GM12878 (cell line): ENCODE measurements at regions not wholly inside any gene's neighbourhood (a gene's known extent, or its start where the extent isn't known, plus 50 kb on each side); places are given as distances from the start of the nearest gene placed in this dataset.
A peak's percentile ranks its signal among the peaks of the same experiment; 100 is the strongest.

Experiments used
- ATAC-seq: fragments of 200-7000 bp; cut with Tn5 transposase; 3 replicates; pipeline ENCODE4 v1.9.1; 2020; ENCODE audit warnings: mild to moderate bottlenecking, moderate library complexity
- BruUV-seq: library from RNA; stranded (reverse); fragments of 400-500 nt; replicated peaks from 2 replicates; lab custom pipeline; 2021; lab: Mats Ljungman, UMichigan
- CTCF ChIA-PET: fragments of 300-600 bp; sonication (Branson Sonifier 250); formaldehyde crosslinking; extraction: SDS; loops from one replicate; lab custom pipeline; 2021; ENCODE audit warnings: inconsistent platforms; lab: Yijun Ruan, JAX
- POLR2A ChIA-PET: fragments of 350-600 bp; formaldehyde crosslinking; extraction: SDS; loops from one replicate; lab custom pipeline; 2021; ENCODE audit warnings: inconsistent platforms; lab: Charles Lee
- RAD21 ChIA-PET: fragments of 300-600 bp; sonication (Branson Sonifier 250); formaldehyde crosslinking; loops from one replicate; lab custom pipeline; 2023; ENCODE audit warnings: antibody characterized with exemption; ENCODE audit not compliant: unreplicated experiment; lab: Charles Lee
- SMC1A ChIA-PET: fragments of 300-600 bp; sonication (Branson Sonifier 250); formaldehyde crosslinking; loops from one replicate; lab custom pipeline; 2023; ENCODE audit not compliant: unreplicated experiment, uncharacterized antibody; lab: Charles Lee
- DNase-seq: peaks from one replicate; pipeline ENCODE4 v3.0.0-alpha.2; 2011; ENCODE audit warnings: low read depth, low spot score
- FAIRE-seq: peaks from 3 replicates; lab custom pipeline; 2011; peaks lifted over from hg19 to GRCh38; lab: Jason Lieb, UNC
- H2AFZ ChIP-seq: 2 replicates; pipeline ENCODE4 v1.6.0; 2011; ENCODE audit warnings: low read depth, low read length, control low read depth; ENCODE audit not compliant: control insufficient read depth
- H3K27ac ChIP-seq: 2 replicates; pipeline ENCODE4 v1.5.1; 2011; ENCODE audit warnings: control low read depth; ENCODE audit not compliant: control insufficient read depth, insufficient read depth
- H3K27me3 ChIP-seq, 2 experiments: replicated peaks in 1 of 2; 2 replicates each; pipeline versions ENCODE4 v1.6.0 to v1.6.1; 2011; ENCODE audit warnings: low read length in 1 of 2; ENCODE audit not compliant: control insufficient read depth in 2 of 2, insufficient read depth in 2 of 2
- H3K36me3 ChIP-seq, 2 experiments: 2 replicates each; pipeline ENCODE4 v1.5.1; 2011; ENCODE audit warnings: low read length in 1 of 2; ENCODE audit not compliant: control insufficient read depth in 2 of 2, insufficient read depth in 2 of 2
- H3K4me1 ChIP-seq: 2 replicates; pipeline ENCODE4 v1.6.1; 2011; ENCODE audit warnings: mild to moderate bottlenecking, low read length, moderate library complexity, mixed read lengths; ENCODE audit not compliant: control insufficient read depth, insufficient read depth
- H3K4me2 ChIP-seq: 2 replicates; pipeline ENCODE4 v1.6.0; 2011; ENCODE audit warnings: control low read depth; ENCODE audit not compliant: control insufficient read depth, insufficient read depth
- H3K4me3 ChIP-seq: fragments of 200-600 bp; sonication (generic); 2 replicates; pipeline ENCODE4 v1.5.1; 2016
- H3K79me2 ChIP-seq: 2 replicates; pipeline ENCODE4 v1.6.0; 2011; ENCODE audit warnings: low read length; ENCODE audit not compliant: control insufficient read depth, insufficient read depth
- H3K9ac ChIP-seq: 2 replicates; pipeline ENCODE4 v1.8.0; 2011; ENCODE audit warnings: low read length, control low read depth, mixed read lengths; ENCODE audit not compliant: control insufficient read depth, insufficient read depth
- H3K9me3 ChIP-seq: replicated peaks from 3 replicates; pipeline ENCODE4 v1.5.1; 2011; ENCODE audit warnings: mild to moderate bottlenecking, low read length; ENCODE audit not compliant: control insufficient read depth, insufficient read depth
- H4K20me1 ChIP-seq: 2 replicates; pipeline ENCODE4 v1.6.0; 2011; ENCODE audit not compliant: control insufficient read depth, insufficient read depth
- BCL11A ChIP-seq: IDR thresholded peaks from 2 replicates; pipeline ENCODE4 v1.6.1; 2011; ENCODE audit warnings: low read depth, low read length
- DPF2 ChIP-seq: fragments of 450-650 bp; IDR thresholded peaks from 2 replicates; pipeline ENCODE4 v1.6.1; 2017; ENCODE audit warnings: mild to moderate bottlenecking
- FOXK2 ChIP-seq: fragments of 450-650 bp; IDR thresholded peaks from 2 replicates; pipeline ENCODE4 v1.6.1; 2017; ENCODE audit warnings: mild to moderate bottlenecking, moderate library complexity
- LARP7 ChIP-seq: fragments of 450-650 bp; IDR thresholded peaks from 2 replicates; pipeline ENCODE4 v1.6.1; 2017; ENCODE audit warnings: mild to moderate bottlenecking
- POLR2AphosphoS5 ChIP-seq: IDR thresholded peaks from 2 replicates; pipeline ENCODE4 v1.6.1; 2011; ENCODE audit warnings: mild to moderate bottlenecking, low read length, inconsistent platforms
- RAD51 ChIP-seq: fragments of 450-650 bp; IDR thresholded peaks from 2 replicates; pipeline ENCODE4 v1.6.1; 2016; ENCODE audit warnings: moderate library complexity, mild to moderate bottlenecking, inconsistent platforms
- RB1 ChIP-seq: fragments of 450-650 bp; formaldehyde crosslinking; IDR thresholded peaks from 2 replicates; pipeline ENCODE4 v1.6.1; 2017; ENCODE audit warnings: mild to moderate bottlenecking, borderline replicate concordance
- RCOR1 ChIP-seq: conservative IDR thresholded peaks from 2 replicates; pipeline ENCODE4 v1.6.1; 2012; ENCODE audit warnings: low read depth, low read length, improper control_type of control experiment
- RUNX3 ChIP-seq: IDR thresholded peaks from 2 replicates; pipeline ENCODE4 v1.6.1; 2012; ENCODE audit warnings: low read length, inconsistent platforms
- SMAD5 ChIP-seq: IDR thresholded peaks from 2 replicates; pipeline ENCODE4 v1.6.1; 2016; ENCODE audit warnings: antibody characterized with exemption, low read depth
- TBL1XR1 ChIP-seq: IDR thresholded peaks from 2 replicates; pipeline ENCODE4 v1.6.1; 2012; ENCODE audit warnings: low read depth, low read length, improper control_type of control experiment
- ZZZ3 ChIP-seq: IDR thresholded peaks from 2 replicates; pipeline ENCODE4 v1.6.1; 2011; ENCODE audit warnings: low read depth; ENCODE audit not compliant: control insufficient read depth, insufficient read length
- WGBS: methylation state at CpG from one replicate; pipeline ENCODE4 v1.1.6; 2016; ENCODE audit warnings: low lambda C conversion rate; ENCODE audit not compliant: insufficient replicate concordance, insufficient coverage; ENCODE audit errors: missing lambda C conversion rate; 5-methylcytosine and 5-hydroxymethylcytosine counted together
- in situ Hi-C: fragments of 300-500 bp; cut with MboI; formaldehyde crosslinking; loops from 9 replicates; pipeline ENCODE4 v1.14.3; 2018; ENCODE audit warnings: mixed read lengths
- intact Hi-C: fragments of 100-400 bp; cut with micrococcal nuclease; formaldehyde crosslinking; loops from one replicate; pipeline ENCODE4 v1.14.2; 2022; ENCODE audit not compliant: unreplicated experiment
- TF ChIP-seq, protein P1 (sequence below), 3 experiments: IDR thresholded peaks in 2 of 3; conservative IDR thresholded peaks in 1 of 3; 2 replicates each; pipeline ENCODE4 v1.5.1; 2011; ENCODE audit warnings: low read depth in 3 of 3, low read length in 3 of 3, mild to moderate bottlenecking in 3 of 3, control low read depth in 2 of 3, moderate library complexity in 2 of 3, inconsistent platforms in 1 of 3, mixed read lengths in 1 of 3; ENCODE audit not compliant: control insufficient read depth in 2 of 3, insufficient read depth in 1 of 3; ENCODE audit errors: extremely low read depth in 1 of 3
- TF ChIP-seq, protein P2 (sequence below): fragments of 150-350 bp; IDR thresholded peaks from 2 replicates; pipeline ENCODE4 v1.6.1; 2014; ENCODE audit warnings: mild to moderate bottlenecking, low read depth, low read length
- TF ChIP-seq, protein P3 (sequence below): IDR thresholded peaks from 2 replicates; pipeline ENCODE4 v1.6.1; 2012; ENCODE audit warnings: low read depth, low read length, improper control_type of control experiment
- TF ChIP-seq, protein P4 (sequence below): fragments of 450-650 bp; IDR thresholded peaks from 2 replicates; pipeline ENCODE4 v1.6.1; 2017; ENCODE audit warnings: mild to moderate bottlenecking, low read depth, inconsistent platforms; ENCODE audit not compliant: poor library complexity, severe bottlenecking

DNA sequence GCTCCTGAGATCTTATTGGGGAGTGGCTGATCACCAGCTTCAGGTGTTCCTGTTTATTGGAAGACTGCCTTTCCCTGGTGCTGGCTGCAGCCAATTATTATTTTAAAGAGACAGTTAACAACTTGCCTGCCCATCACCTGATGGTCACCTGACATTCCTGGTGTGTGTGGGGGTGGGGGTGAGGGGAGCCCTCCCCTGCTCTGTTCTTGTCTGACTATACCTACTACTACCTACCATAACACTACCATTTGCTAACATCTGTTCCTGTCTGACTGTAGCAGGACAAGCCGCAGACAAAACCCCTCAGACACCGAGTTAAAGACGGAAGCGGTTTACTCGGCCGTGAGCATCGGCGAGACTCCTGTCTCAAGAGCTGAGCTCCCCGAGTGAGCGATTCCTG, 54.9 kb upstream of the NBPF3 start (continued):
- TF ChIP-seq, protein P1, sequence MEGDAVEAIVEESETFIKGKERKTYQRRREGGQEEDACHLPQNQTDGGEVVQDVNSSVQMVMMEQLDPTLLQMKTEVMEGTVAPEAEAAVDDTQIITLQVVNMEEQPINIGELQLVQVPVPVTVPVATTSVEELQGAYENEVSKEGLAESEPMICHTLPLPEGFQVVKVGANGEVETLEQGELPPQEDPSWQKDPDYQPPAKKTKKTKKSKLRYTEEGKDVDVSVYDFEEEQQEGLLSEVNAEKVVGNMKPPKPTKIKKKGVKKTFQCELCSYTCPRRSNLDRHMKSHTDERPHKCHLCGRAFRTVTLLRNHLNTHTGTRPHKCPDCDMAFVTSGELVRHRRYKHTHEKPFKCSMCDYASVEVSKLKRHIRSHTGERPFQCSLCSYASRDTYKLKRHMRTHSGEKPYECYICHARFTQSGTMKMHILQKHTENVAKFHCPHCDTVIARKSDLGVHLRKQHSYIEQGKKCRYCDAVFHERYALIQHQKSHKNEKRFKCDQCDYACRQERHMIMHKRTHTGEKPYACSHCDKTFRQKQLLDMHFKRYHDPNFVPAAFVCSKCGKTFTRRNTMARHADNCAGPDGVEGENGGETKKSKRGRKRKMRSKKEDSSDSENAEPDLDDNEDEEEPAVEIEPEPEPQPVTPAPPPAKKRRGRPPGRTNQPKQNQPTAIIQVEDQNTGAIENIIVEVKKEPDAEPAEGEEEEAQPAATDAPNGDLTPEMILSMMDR (IDR thresholded peaks at IDR 0.05 in 2 of 3, conservative IDR thresholded peaks at IDR 0.05 in 1 of 3; ENCODE audit: control insufficient read depth in 2 of 3, extremely low read depth in 1 of 3, insufficient read depth in 1 of 3, low read depth in 3 of 3, low read length in 3 of 3), result no peak
- TF ChIP-seq FOXK2 (no peak), ZZZ3 (no peak)
- TF ChIP-seq, protein P2, sequence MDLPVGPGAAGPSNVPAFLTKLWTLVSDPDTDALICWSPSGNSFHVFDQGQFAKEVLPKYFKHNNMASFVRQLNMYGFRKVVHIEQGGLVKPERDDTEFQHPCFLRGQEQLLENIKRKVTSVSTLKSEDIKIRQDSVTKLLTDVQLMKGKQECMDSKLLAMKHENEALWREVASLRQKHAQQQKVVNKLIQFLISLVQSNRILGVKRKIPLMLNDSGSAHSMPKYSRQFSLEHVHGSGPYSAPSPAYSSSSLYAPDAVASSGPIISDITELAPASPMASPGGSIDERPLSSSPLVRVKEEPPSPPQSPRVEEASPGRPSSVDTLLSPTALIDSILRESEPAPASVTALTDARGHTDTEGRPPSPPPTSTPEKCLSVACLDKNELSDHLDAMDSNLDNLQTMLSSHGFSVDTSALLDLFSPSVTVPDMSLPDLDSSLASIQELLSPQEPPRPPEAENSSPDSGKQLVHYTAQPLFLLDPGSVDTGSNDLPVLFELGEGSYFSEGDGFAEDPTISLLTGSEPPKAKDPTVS, result no peak

DNA sequence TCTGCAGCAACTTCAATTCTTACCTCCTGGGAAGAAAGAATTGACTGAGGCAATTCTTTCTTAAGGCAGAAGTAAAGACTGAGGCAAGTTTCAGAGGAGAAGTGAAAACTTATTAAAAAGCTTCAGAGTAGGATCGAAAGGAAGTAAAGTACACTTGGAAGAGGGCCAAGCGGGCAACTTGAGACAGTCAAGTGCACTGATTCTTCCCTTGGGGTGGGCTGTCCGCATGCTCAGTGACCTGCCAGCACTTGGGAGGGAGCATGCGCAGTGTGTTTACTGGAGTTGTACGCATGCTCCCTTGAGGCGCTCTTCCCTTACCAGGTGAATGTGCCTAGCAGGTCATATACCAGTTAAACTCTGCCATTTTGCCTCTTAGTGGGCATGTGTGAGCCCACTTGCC, 55.3 kb upstream of the NBPF3 start:
- Histone ChIP-seq H3K27me3 (no peaks in the 10 kb centered on the region; a peak in 1 of 4 replicates), H3K36me3 (no peaks in the 10 kb centered on the region), H4K20me1 (no peaks in the 10 kb centered on the region), H3K4me2 (0 out of 2 replicates have a peak overlapping the region, but pooled peaks have one; percentile 7), H3K27ac (no peak overlapping the region), H3K4me3 (no peak overlapping the region), H3K4me1 (peaks cover 13% of the 10 kb centered on the region), H2AFZ (no peak overlapping the region), H3K79me2 (no peaks in the 10 kb centered on the region), H3K9me3 (peaks cover 3% of the 10 kb centered on the region; the same call in 2 of the 3 replicates), H3K9ac (no peak overlapping the region)
- intact Hi-C loops, result no loop called here
- BruUV-seq, result no TSS peak
- DNase-seq (peak; percentile 72), ATAC-seq (peak; percentile 79), FAIRE-seq (peak; percentile 92)
- SMC1A ChIA-PET, result interaction anchor here (0.6 to 1.6 kb wide), 7 partner anchors 10 to 130 kb away, joined by 3 to 8 read pairs (median 4); no protein-coding TSS in a partner anchor
- in situ Hi-C loops, result no loop called here
- RAD21 ChIA-PET, result interaction anchor here (1.6 kb wide), 1 partner anchor 25 kb away, joined by 3 read pairs; no protein-coding TSS in a partner anchor
- CTCF ChIA-PET, result interaction anchor here (1.0 to 1.6 kb wide), 2 partner anchors 15 to 16 kb away, joined by 3 to 4 read pairs; no protein-coding TSS in a partner anchor
- POLR2A ChIA-PET, result interaction anchor here (0.5 to 1.0 kb wide), 2 partner anchors 22 to 47 kb away, joined by 3 to 5 read pairs; no protein-coding TSS in a partner anchor
- WGBS, result 31% methylated on average over 6 of the region's 6 CpGs
- TF ChIP-seq TBL1XR1, result no peak
- TF ChIP-seq POLR2AphosphoS5, result no peak
- no peak for TF ChIP-seq RUNX3
- no peak for TF ChIP-seq RAD51
- no peak for TF ChIP-seq LARP7
- no peak for TF ChIP-seq DPF2
- no peak for TF ChIP-seq BCL11A
- TF ChIP-seq, protein P3, sequence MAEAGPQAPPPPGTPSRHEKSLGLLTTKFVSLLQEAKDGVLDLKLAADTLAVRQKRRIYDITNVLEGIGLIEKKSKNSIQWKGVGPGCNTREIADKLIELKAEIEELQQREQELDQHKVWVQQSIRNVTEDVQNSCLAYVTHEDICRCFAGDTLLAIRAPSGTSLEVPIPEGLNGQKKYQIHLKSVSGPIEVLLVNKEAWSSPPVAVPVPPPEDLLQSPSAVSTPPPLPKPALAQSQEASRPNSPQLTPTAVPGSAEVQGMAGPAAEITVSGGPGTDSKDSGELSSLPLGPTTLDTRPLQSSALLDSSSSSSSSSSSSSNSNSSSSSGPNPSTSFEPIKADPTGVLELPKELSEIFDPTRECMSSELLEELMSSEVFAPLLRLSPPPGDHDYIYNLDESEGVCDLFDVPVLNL, result no peak
- TF ChIP-seq RCOR1, result no peak
- TF ChIP-seq, protein P4, sequence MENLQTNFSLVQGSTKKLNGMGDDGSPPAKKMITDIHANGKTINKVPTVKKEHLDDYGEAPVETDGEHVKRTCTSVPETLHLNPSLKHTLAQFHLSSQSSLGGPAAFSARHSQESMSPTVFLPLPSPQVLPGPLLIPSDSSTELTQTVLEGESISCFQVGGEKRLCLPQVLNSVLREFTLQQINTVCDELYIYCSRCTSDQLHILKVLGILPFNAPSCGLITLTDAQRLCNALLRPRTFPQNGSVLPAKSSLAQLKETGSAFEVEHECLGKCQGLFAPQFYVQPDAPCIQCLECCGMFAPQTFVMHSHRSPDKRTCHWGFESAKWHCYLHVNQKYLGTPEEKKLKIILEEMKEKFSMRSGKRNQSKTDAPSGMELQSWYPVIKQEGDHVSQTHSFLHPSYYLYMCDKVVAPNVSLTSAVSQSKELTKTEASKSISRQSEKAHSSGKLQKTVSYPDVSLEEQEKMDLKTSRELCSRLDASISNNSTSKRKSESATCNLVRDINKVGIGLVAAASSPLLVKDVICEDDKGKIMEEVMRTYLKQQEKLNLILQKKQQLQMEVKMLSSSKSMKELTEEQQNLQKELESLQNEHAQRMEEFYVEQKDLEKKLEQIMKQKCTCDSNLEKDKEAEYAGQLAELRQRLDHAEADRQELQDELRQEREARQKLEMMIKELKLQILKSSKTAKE, result no peak
- TF ChIP-seq SMAD5, result no peak
- no peak for TF ChIP-seq RB1
